Colonic mucosa (tissue), 4 donors: ENCODE measurements at regions not wholly inside any gene's neighbourhood (a gene's known extent, or its start where the extent isn't known, plus 50 kb on each side); places are given as distances from the start of the nearest gene placed in this dataset.
A peak's percentile ranks its signal among the peaks of the same experiment; 100 is the strongest.

Experiments
- DNase-seq: peaks from one replicate; pipeline ENCODE4 v3.0.0-alpha.2; 2020
- H3K27ac ChIP-seq: fragments of 200-600 bp; one replicate; pipeline ENCODE4 v1.8.0; 2021
- H3K27me3 ChIP-seq: fragments of 200-600 bp; one replicate; pipeline ENCODE4 v1.8.0; 2021
- H3K36me3 ChIP-seq: fragments of 200-600 bp; one replicate; pipeline ENCODE4 v1.8.0; 2021
- H3K4me1 ChIP-seq: fragments of 200-600 bp; one replicate; pipeline ENCODE4 v1.8.0; 2021; ENCODE audit warnings: mild to moderate bottlenecking
- H3K4me3 ChIP-seq: fragments of 200-600 bp; one replicate; pipeline ENCODE4 v1.8.0; 2021
- H3K9ac ChIP-seq, 2 donors: one replicate each; pipeline ENCODE4 v1.7.0; 2013; ENCODE audit warnings: control low read depth in 2 of 2, low read depth in 2 of 2, low read length in 2 of 2
- H3K9me3 ChIP-seq: fragments of 200-600 bp; one replicate; pipeline ENCODE4 v1.8.0; 2021
- CTCF ChIP-seq: fragments of 200-600 bp; IDR thresholded peaks from one replicate; pipeline ENCODE4 v1.8.0; 2022; ENCODE audit warnings: antibody characterized with exemption, mild to moderate bottlenecking
- intact Hi-C: fragments of 100-400 bp; cut with DNase I; formaldehyde crosslinking; loops from one replicate; pipeline ENCODE4 v1.14.1; 2022
- donor health status: healthy.
- donor health status: DM: no; HTN: no; CAD: no.
- donor health status: DM: no; HTN: no; CAD: no.

- TF ChIP-seq CTCF, result no peak
- no peak overlapping the region for H3K4me3 ChIP-seq
- H3K36me3 ChIP-seq, result no peaks in the 10 kb centered on the region
- no peak overlapping the region for H3K27ac ChIP-seq
- no peaks in the 10 kb centered on the region for H3K27me3 ChIP-seq
- H3K4me1 ChIP-seq, result no peaks in the 10 kb centered on the region
- no peak for DNase-seq
- H3K9me3 ChIP-seq, result no peaks in the 10 kb centered on the region
- intact Hi-C loops, result no loop called here
- H3K9ac ChIP-seq, result no peak overlapping the region
These were observed 457.4 kb downstream of the SHQ1 start for GRCh38 chr3:72390841-72391240.

GRCh38 chr3:72388644-72389043 lies 459.6 kb downstream of the SHQ1 start:
- intact Hi-C loops, result no loop called here
- no peak overlapping the region for H3K27ac ChIP-seq
- H3K4me1 ChIP-seq, result no peaks in the 10 kb centered on the region
- no peak overlapping the region for H3K4me3 ChIP-seq
- no peak for DNase-seq
- H3K9me3 ChIP-seq, result no peaks in the 10 kb centered on the region
- no peaks in the 10 kb centered on the region for H3K36me3 ChIP-seq
- H3K27me3 ChIP-seq, result no peaks in the 10 kb centered on the region
- H3K9ac ChIP-seq, result no peak overlapping the region
- TF ChIP-seq CTCF, result no peak

GRCh38 chr3:72388117-72388516 lies 460.1 kb downstream of the SHQ1 start:
- no peak overlapping the region for H3K27ac ChIP-seq
- intact Hi-C loops, result no loop called here

GRCh38 chr3:72386327-72387000 lies 461.8 kb downstream of the SHQ1 start:
- Histone ChIP-seq H3K36me3 (no peaks in the 10 kb centered on the region), H3K9ac (peak overlapping the region in 1 of 2 donors; percentile 28), H3K27me3 (no peaks in the 10 kb centered on the region), H3K27ac (peak overlapping the region; percentile 39), H3K4me3 (no peak overlapping the region), H3K9me3 (no peaks in the 10 kb centered on the region), H3K4me1 (no peaks in the 10 kb centered on the region)
- TF ChIP-seq CTCF, result no peak
- intact Hi-C loops, result no loop called here
- peak; percentile 57 for DNase-seq

More at GRCh38 chr3:72388117-72388516, 460.1 kb downstream of the SHQ1 start:
- TF ChIP-seq CTCF, result no peak
- Histone ChIP-seq H3K4me3 (no peak overlapping the region), H3K9ac (no peak overlapping the region), H3K4me1 (no peaks in the 10 kb centered on the region), H3K9me3 (no peaks in the 10 kb centered on the region), H3K36me3 (no peaks in the 10 kb centered on the region), H3K27me3 (no peaks in the 10 kb centered on the region)
- no peak for DNase-seq

GRCh38 chr3:72385167-72385566 lies 463.1 kb downstream of the SHQ1 start:
- intact Hi-C loops, result no loop called here
- Histone ChIP-seq H3K27me3 (no peaks in the 10 kb centered on the region), H3K9ac (no peak overlapping the region), H3K4me3 (no peak overlapping the region), H3K36me3 (no peaks in the 10 kb centered on the region), H3K9me3 (no peaks in the 10 kb centered on the region), H3K27ac (no peak overlapping the region), H3K4me1 (no peaks in the 10 kb centered on the region)
- TF ChIP-seq CTCF, result no peak
- no peak for DNase-seq
